ENCODE measurements at regions not wholly inside any gene's neighbourhood (a gene's known extent, or its start where the extent isn't known, plus 50 kb on each side); places are given as distances from the start of the nearest gene placed in this dataset.

GRCh38 chr14:86574051-86574777 lies 1044.3 kb downstream of the FLRT2 start (continued):
- TF ChIP-seq STAT3 (IDR thresholded peaks at IDR 0.05; ENCODE audit: low read depth, low read length) (no peak), ELK1 (IDR thresholded peaks at IDR 0.05; ENCODE audit: low read depth, low read length) (no peak), CEBPZ (IDR thresholded peaks at IDR 0.05; ENCODE audit: low read depth, low read length) (no peak), SIN3A (IDR thresholded peaks at IDR 0.05; ENCODE audit: low read depth, low read length) (no peak)

GRCh38 chr14:86570371-86570770 lies 1040.4 kb downstream of the FLRT2 start:
- H3K4me2 ChIP-seq (ENCODE audit: control insufficient read depth, insufficient read depth) = no peak overlapping the region
- no peak overlapping the region for H3K27ac ChIP-seq (ENCODE audit: control insufficient read depth, insufficient read depth)
- RAD21 ChIA-PET (ENCODE audit: unreplicated experiment) = no interaction called here
- H3K79me2 ChIP-seq (ENCODE audit: control insufficient read depth, insufficient read depth, low read length) = no peaks in the 10 kb centered on the region
- in situ Hi-C loops (cut with MboI) = no loop called here
- POLR2A ChIA-PET = no interaction called here
- no peak for TF ChIP-seq MYC (IDR thresholded peaks at IDR 0.05; ENCODE audit: insufficient read depth, insufficient read length, insufficient replicate concordance, low read length, severe bottlenecking)
- no peak for TF ChIP-seq RB1 (IDR thresholded peaks at IDR 0.05; ENCODE audit: borderline replicate concordance)
- TF ChIP-seq WRNIP1 (IDR thresholded peaks at IDR 0.05; ENCODE audit: borderline replicate concordance, low read depth, low read length) = no peak
- no peak for TF ChIP-seq ZSCAN29 (IDR thresholded peaks at IDR 0.05)
- no peak for TF ChIP-seq POLR2A (IDR thresholded peaks at IDR 0.05; ENCODE audit: low read depth, low read length)
- no peak for TF ChIP-seq E2F8 (IDR thresholded peaks at IDR 0.05; ENCODE audit: low read depth, partially characterized antibody)
- no peak overlapping the region for H3K9ac ChIP-seq (ENCODE audit: control insufficient read depth, insufficient read depth, low read length)
- CTCF ChIA-PET = no interaction called here
- ATAC-seq (no peak), DNase-seq (ENCODE audit: low read depth, low spot score) (no peak), FAIRE-seq (no peak)
- H2AFZ ChIP-seq (ENCODE audit: control insufficient read depth, low read depth, low read length) = no peak overlapping the region
- BruUV-seq (replicated peaks) = no TSS peak
- intact Hi-C loops (cut with micrococcal nuclease; ENCODE audit: unreplicated experiment) = no loop called here
- no peak overlapping the region for H3K4me3 ChIP-seq
- H3K4me1 ChIP-seq (ENCODE audit: control insufficient read depth, insufficient read depth, low read length) = no peaks in the 10 kb centered on the region
- H4K20me1 ChIP-seq (ENCODE audit: control insufficient read depth, insufficient read depth) = no peaks in the 10 kb centered on the region
- no peaks in the 10 kb centered on the region for H3K27me3 ChIP-seq (replicated peaks in 1 of 2; ENCODE audit: control insufficient read depth in 2 of 2, insufficient read depth in 2 of 2, low read length in 1 of 2)
- SMC1A ChIA-PET (ENCODE audit: uncharacterized antibody, unreplicated experiment) = interaction anchor here (0.8 to 1.3 kb wide), 2 partner anchors 9 to 20 kb away, joined by 3 to 4 read pairs; no protein-coding TSS in a partner anchor
- H3K36me3 ChIP-seq (ENCODE audit: control insufficient read depth in 2 of 2, insufficient read depth in 2 of 2, low read length in 1 of 2) = no peaks in the 10 kb centered on the region
- no peaks in the 10 kb centered on the region for H3K9me3 ChIP-seq (replicated peaks; ENCODE audit: control insufficient read depth, insufficient read depth, low read length)
